ENCODE measurements at regions not wholly inside any gene's neighbourhood (a gene's known extent, or its start where the extent isn't known, plus 50 kb on each side); places are given as distances from the start of the nearest gene placed in this dataset.

DNA sequence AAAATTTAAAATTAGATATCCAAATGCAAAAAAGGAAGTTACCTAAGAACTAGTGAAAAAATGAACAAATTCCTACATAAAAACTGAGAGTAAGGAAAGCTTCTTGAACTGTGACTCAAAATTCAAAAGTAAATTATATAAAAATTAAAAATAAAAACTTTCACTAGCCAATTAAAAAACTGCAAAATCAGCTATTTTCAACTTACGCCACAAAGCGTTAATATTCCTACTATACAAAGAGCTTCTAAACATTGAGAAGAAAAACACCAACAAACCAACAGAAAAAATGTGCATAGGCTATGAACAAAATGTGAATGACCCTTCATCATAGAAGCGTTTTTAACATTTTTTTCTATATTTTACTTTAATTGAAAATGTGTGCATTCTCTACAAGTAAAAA, 445.7 kb downstream of the CDH2 start:
- ATAC-seq = no peak

GRCh38 chr18:27728659-27729058, 448.3 kb downstream of the CDH2 start:
- intact Hi-C loops (cut with DNase I) = no loop called here
- Histone ChIP-seq H3K4me1 (no peaks in the 10 kb centered on the region), H3K9me3 (peaks cover 0 to 34% of the 10 kb centered on the region in 2 donors), H3K36me3 (no peaks in the 10 kb centered on the region), H3K4me3 (no peak overlapping the region), H3K27ac (no peak overlapping the region), H3K27me3 (no peaks in the 10 kb centered on the region)
- DNase-seq = no peak
- ATAC-seq = no peak
- TF ChIP-seq, protein P1, sequence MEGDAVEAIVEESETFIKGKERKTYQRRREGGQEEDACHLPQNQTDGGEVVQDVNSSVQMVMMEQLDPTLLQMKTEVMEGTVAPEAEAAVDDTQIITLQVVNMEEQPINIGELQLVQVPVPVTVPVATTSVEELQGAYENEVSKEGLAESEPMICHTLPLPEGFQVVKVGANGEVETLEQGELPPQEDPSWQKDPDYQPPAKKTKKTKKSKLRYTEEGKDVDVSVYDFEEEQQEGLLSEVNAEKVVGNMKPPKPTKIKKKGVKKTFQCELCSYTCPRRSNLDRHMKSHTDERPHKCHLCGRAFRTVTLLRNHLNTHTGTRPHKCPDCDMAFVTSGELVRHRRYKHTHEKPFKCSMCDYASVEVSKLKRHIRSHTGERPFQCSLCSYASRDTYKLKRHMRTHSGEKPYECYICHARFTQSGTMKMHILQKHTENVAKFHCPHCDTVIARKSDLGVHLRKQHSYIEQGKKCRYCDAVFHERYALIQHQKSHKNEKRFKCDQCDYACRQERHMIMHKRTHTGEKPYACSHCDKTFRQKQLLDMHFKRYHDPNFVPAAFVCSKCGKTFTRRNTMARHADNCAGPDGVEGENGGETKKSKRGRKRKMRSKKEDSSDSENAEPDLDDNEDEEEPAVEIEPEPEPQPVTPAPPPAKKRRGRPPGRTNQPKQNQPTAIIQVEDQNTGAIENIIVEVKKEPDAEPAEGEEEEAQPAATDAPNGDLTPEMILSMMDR (IDR thresholded peaks at IDR 0.05) = no peak

More for the DNA sequence above, 445.7 kb downstream of the CDH2 start:
- TF ChIP-seq, protein P1 (IDR thresholded peaks at IDR 0.05) = no peak
- Histone ChIP-seq H3K4me3 (no peak overlapping the region), H3K4me1 (no peaks in the 10 kb centered on the region), H3K27ac (no peak overlapping the region), H3K36me3 (no peaks in the 10 kb centered on the region), H3K9me3 (peaks cover 0 to 30% of the 10 kb centered on the region in 2 donors), H3K27me3 (no peaks in the 10 kb centered on the region)
- DNase-seq = no peak
- intact Hi-C loops (cut with DNase I) = no loop called here

DNA sequence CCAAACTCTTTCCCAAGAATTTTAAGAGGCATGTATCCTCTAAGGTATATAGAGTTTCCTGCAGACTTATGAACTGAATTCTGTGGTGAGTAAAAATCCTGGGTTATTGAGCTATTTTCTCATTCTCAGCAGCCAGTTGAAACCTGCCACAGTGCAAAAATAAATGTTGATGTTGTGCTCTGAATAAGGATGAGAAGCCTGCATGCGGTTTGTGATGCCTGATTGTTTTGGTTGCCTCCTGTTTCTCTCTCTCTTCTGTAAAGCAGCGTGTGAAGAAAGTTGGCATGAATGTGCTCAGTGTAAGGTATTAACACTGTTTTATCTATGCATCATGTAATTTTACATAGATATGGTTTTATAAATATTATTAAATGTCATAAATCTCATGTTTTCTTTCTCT, 452.6 kb downstream of the CDH2 start:
- Histone ChIP-seq H3K4me3 (no peak overlapping the region), H3K4me1 (no peaks in the 10 kb centered on the region), H3K36me3 (no peaks in the 10 kb centered on the region), H3K27ac (no peak overlapping the region), H3K27me3 (no peaks in the 10 kb centered on the region), H3K9me3 (peaks cover 0 to 23% of the 10 kb centered on the region in 2 donors)
- ATAC-seq = no peak
- intact Hi-C loops (cut with DNase I) = no loop called here
- TF ChIP-seq, protein P1 (IDR thresholded peaks at IDR 0.05) = no peak
- no peak for DNase-seq

GRCh38 chr18:27723168-27723567, 453.8 kb downstream of the CDH2 start:
- no peak for DNase-seq
- H3K27ac ChIP-seq = no peak overlapping the region
- no peaks in the 10 kb centered on the region for H3K27me3 ChIP-seq
- intact Hi-C loops (cut with DNase I) = no loop called here
- no peaks in the 10 kb centered on the region for H3K36me3 ChIP-seq
- no peaks in the 10 kb centered on the region for H3K4me1 ChIP-seq
- H3K4me3 ChIP-seq = no peak overlapping the region
- TF ChIP-seq, protein P1 (IDR thresholded peaks at IDR 0.05) = no peak
- ATAC-seq = no peak
- H3K9me3 ChIP-seq = peaks cover 0 to 12% of the 10 kb centered on the region in 2 donors

GRCh38 chr18:27719680-27720079, 457.2 kb downstream of the CDH2 start:
- DNase-seq (no peak), ATAC-seq (no peak)
- intact Hi-C loops (cut with DNase I) = no loop called here
- H3K4me3 ChIP-seq = no peak overlapping the region
- H3K27me3 ChIP-seq = no peaks in the 10 kb centered on the region
- H3K4me1 ChIP-seq = no peaks in the 10 kb centered on the region
- H3K27ac ChIP-seq = no peak overlapping the region
- H3K36me3 ChIP-seq = no peaks in the 10 kb centered on the region
- H3K9me3 ChIP-seq = no peaks in the 10 kb centered on the region
- TF ChIP-seq, protein P1 (IDR thresholded peaks at IDR 0.05) = no peak

Data from left lung (tissue), 4 donors.